Globus pallidus (tissue), 1 donor: ENCODE measurements at regions not wholly inside any gene's neighbourhood (a gene's known extent, or its start where the extent isn't known, plus 50 kb on each side); places are given as distances from the start of the nearest gene placed in this dataset.
"Not testable (repeated sequence)": the region's sequence is repeated elsewhere in the genome, so short reads cannot be mapped to it uniquely, and the experiment has no call there.

Experiments
- DNase-seq: peaks from one replicate; pipeline ENCODE4 v3.0.0-alpha.2; 2015; ENCODE audit warnings: low spot score

- DNase-seq, result peak; percentile 5
These were observed 248.0 kb downstream of the ZNF92 start for GRCh38 chr7:65621580-65622201.

GRCh38 chr7:65631236-65631635 lies 241.6 kb upstream of the VKORC1L1 start:
- not testable (repeated sequence) for DNase-seq

- DNase-seq, result not testable (repeated sequence)
These were observed 239.1 kb upstream of the VKORC1L1 start for GRCh38 chr7:65633587-65634404.

GRCh38 chr7:65638918-65639317 lies 234.0 kb upstream of the VKORC1L1 start:
- not testable (repeated sequence) for DNase-seq

- not testable (repeated sequence) for DNase-seq
These were observed 233.2 kb upstream of the VKORC1L1 start for GRCh38 chr7:65639717-65640116.

- DNase-seq, result not testable (repeated sequence)
These were observed 229.4 kb upstream of the VKORC1L1 start for GRCh38 chr7:65643498-65643897.

- not testable (repeated sequence) for DNase-seq
These were observed 225.5 kb upstream of the VKORC1L1 start for GRCh38 chr7:65647153-65647964.

- DNase-seq, result not testable (repeated sequence)
These were observed 221.7 kb upstream of the VKORC1L1 start for GRCh38 chr7:65651174-65651573.

- DNase-seq, result not testable (repeated sequence)
These were observed 220.9 kb upstream of the VKORC1L1 start for GRCh38 chr7:65651826-65652592.

- not testable (repeated sequence) for DNase-seq
These were observed 220.2 kb upstream of the VKORC1L1 start for GRCh38 chr7:65652669-65653068.

GRCh38 chr7:65656494-65657188 lies 216.2 kb upstream of the VKORC1L1 start:
- not testable (repeated sequence) for DNase-seq

- DNase-seq, result not testable (repeated sequence)
These were observed 189.5 kb upstream of the VKORC1L1 start for GRCh38 chr7:65683362-65683761.

GRCh38 chr7:65699026-65699714 lies 173.7 kb upstream of the VKORC1L1 start:
- DNase-seq, result not testable (repeated sequence)

GRCh38 chr7:65699715-65700356 lies 173.0 kb upstream of the VKORC1L1 start:
- not testable (repeated sequence) for DNase-seq

- not testable (repeated sequence) for DNase-seq
These were observed 153.6 kb upstream of the VKORC1L1 start for GRCh38 chr7:65719123-65719798.

GRCh38 chr7:65722361-65722792 lies 150.5 kb upstream of the VKORC1L1 start:
- DNase-seq, result peak; percentile 6

GRCh38 chr7:65727182-65727581 lies 145.7 kb upstream of the VKORC1L1 start:
- not testable (repeated sequence) for DNase-seq

- DNase-seq, result no peak
These were observed 141.7 kb upstream of the VKORC1L1 start for GRCh38 chr7:65731129-65731528.

- no peak for DNase-seq
These were observed 141.3 kb upstream of the VKORC1L1 start for GRCh38 chr7:65731562-65732035.
